ENCODE measurements at regions not wholly inside any gene's neighbourhood (a gene's known extent, or its start where the extent isn't known, plus 50 kb on each side); places are given as distances from the start of the nearest gene placed in this dataset.
A peak's percentile ranks its signal among the peaks of the same experiment; 100 is the strongest.
"Not testable (repeated sequence)": the region's sequence is repeated elsewhere in the genome, so short reads cannot be mapped to it uniquely, and the experiment has no call there.

DNA sequence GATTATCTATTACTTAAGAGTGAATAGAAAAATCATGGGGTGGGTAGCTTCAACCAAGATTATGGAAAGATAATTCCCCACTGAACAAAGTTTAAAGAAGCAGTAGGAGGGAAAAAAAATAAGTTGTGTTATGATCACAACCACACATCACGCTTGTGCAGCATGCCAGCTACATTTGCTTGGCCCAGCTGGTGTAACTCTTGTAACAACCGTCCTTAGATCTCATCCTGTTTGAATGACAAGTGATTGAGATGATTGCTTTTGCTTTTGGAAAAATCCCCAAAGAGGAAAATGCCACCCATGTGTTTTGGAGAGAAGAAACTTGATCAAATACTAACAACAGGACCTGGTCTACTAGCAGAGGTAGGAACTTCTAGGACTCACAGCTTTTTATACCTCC is 107.6 kb upstream of the KIF2A start:
- no peak for DNase-seq

DNA sequence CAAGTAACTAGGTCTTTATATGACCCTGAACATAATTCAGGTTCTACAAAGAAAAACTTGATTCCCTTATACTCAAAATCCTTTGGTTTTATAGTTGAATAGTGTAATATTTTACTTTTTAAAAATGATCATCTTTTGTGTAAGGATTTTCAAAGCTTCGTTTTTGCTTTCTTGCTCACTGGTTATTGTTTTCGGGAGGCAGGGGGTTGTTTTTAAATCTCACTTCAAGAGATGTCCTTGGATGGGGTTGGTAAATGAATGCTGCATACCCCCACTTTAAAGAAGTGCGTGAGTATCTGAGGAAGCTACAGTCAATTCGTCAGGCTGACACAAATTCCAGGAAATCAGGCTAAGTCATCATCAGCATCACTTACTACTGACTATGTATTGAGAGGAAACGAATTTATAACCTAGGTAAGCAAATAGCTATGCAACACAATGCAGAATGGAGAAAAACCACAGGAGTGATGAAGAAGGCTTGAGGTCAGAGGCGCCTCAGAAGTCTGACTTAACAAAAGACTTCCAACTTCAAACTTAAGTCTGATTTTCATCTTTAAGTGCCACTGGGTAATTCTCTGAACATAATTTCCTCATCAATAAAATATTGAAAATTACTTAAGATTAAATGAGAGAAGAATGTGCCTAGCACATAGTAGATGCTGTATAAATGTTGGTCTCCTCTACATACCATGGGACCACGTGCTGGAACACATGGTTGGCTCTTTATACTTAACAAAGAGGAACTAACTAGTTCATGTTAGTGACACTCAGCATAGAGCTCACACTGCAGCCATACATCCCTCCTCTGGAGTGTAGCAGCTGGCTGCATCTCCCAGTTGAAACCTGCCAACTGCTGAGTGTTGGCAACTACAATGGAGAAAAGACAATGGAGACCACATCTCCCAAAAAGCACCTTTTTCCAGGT is 106.0 kb upstream of the KIF2A start:
- no peak for DNase-seq

DNA sequence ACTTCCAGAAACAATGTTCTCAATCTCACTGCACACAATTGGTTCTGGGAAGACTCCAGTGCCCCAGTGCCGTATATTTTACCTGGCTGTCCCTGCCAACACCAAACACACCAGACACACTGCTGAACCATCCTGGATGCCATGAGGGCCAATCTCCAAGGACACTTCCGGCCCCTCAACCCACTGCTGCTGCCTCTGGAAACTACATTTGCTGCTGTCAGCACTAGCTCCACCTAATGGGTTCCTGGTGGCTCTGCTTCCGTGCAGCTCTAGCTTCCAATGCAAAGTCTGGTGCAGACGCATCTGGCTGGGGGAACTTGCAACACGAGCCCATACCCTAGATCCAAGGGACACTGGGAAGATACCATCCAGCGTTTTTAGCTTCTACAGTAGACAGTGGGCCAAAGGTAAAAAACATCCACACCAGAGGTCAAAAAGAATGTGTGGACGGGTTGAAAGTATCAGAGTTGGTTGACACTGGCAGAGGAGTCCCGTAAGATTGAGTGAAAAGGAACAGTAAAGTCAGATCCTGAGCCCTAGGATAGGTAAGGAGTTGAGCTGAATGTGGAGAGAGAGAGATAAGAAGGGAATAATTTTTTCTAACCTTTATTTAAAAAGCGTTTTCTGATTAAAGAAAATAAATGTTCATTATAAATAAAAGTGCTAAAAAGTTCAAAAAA is 99.7 kb upstream of the KIF2A start:
- no peak for DNase-seq

DNA sequence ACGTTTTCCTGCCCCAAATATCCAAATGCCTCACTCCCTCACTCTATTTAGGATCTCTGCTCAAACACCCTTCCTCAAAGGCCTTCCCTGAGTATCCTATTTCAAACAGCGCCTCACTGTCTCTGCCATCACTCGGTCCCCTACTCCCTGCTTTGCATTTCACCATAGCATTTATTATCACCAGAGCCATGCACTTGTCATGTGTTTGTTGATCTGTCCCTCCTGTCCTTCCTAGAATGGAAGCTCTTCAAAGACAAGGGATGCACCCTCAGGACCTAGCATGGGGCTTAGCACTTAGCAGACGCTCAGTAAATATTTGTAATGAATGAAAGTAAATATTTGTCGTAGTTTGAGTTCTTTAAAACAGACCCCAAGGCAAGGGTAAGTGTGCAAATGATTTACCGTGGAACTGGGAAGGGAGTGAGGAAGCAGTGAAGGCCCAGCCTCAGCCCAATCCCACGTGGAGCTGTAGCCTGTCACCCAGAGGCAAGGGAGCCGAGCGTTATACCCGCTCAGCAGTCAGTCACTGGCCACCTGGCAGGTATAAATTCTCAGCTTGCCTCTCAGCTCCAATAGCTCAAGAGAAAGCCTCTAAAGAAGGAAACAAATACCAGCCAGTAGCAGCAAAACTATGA is 97.7 kb upstream of the KIF2A start:
- DNase-seq: no peak

DNA sequence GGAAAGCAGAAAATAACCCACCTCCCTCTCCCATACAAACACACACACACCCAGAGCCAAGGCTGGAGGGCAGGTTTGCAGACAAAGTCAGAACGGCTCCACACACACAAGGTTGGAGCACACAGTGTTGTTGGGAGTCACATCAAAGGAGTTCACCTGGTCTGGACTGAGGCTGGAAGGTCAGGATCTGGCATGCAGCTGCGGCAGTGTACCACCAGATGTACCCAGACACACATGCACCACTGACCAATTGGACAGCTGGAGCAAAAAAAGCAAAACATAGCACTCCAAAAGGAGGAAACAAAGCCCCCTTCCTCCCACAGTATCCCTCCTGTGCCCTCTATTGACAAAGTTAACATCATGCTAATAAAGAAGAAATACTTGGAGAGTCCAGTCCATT is 94.6 kb upstream of the KIF2A start:
- no peak for DNase-seq

DNA sequence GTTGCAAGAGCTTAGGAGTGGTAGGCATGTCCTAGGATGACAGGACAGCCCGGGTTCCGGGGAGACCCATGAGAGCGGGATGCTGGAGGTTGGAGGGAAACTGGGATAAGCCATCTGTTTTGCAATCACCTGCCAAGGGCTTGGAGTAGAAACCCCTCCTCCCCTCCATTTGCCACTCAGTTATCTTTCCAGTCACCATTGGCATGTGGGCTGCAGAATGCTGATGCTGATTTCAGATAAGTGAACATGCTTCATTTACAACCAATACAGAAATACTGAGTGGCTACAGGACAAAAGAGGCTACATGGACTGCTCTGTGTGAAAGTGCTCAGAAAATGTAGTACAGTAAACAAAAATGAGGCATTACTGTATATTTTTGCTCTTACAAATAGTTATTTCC is 93.4 kb upstream of the KIF2A start:
- DNase-seq: no peak

DNA sequence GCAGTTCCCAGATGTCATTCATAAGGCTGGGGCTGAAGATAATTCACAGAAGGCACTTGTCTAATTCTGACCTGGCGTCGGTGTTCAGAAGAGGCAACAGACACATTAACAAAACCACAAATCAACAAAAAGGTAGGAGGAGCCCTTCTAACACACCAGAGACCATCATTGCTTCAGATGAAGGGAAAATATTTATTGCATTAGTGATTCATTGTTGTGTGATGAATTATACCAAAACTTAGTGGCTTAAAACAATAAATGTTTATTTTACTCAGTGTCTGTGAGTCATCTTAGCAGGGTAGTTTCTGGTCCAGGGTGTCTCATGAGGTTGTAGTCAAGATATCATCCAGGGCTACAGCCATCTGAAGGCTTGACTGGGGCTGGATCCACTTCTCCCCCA is 91.3 kb upstream of the KIF2A start:
- no peak for DNase-seq

DNA sequence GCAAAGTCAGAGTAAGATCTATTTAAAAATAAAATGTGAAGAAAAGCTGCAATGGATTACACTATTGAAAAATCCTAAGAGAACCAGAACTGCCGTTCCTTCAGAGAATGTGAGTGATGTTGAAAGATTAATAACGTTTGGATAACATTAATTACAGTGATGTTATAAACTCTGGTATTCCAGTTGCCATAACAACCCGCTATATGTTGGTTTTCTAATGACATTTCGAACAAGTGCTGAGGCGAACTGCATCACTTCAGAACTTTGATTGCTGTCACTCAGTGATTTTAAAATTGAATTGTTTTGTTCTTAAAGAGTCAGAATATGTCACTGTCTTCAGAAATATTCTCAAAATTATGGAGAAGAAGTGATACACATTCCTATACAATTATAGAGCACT is 89.4 kb upstream of the KIF2A start:
- not testable (repeated sequence) for DNase-seq

DNA sequence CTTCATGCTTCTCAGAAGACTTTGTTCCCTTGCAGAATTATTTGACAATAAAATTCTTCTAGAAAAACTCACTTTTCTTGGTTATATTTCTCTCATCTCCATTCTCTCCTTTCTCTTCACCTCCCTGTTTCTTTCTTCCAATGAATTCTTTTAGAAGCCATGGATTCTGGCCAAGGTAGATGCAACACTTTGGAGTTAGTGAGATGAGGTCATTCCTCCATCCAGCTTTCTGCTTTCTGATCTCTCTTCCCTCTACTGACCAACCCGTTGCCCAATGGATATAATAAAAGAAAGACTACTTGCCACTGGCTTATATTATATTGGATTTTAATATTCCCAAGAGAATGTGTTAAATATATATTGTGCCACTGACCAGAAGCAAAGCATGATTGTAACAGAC is 88.9 kb upstream of the KIF2A start:
- DNase-seq: not testable (repeated sequence)

DNA sequence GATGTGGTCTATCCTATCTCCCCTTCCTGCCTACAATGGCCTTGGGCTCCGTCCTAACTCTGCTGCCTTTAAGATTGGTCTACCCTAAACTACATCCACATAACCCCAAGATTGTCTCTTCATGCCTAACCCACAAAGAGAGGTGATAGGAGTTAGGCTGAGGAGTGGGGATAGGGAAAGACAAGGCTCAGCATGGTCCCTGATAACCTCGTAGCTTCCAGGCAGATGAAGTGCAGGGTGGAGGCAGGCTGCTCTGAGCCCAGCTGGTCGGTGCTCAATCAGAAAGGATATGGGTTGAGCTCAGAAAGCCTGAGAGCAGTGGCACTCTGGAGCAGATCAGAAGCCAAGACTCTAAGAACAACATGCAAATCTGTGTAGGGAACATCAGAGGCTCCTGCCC is 87.1 kb upstream of the KIF2A start:
- DNase-seq: not testable (repeated sequence)

DNA sequence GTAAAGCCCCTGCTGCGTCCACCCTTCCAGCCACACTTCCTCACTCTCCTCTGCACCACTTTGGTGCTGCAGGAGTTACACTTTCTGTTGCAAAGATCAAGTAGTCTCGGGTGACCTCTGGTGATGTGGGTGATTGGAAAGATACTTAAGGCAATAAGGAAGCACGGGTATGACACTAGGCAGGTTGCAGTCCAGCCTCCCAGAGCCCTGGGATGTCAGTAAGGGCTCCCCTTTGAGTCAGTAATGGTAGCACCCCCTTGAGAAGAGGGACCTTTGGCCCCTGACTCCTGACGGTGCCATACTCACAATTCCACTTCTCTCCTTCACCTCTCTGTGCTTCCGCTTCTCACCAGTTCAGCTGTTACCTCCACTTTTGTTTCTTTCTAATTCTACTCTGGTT is 84.1 kb upstream of the KIF2A start:
- DNase-seq: not testable (repeated sequence)

DNA sequence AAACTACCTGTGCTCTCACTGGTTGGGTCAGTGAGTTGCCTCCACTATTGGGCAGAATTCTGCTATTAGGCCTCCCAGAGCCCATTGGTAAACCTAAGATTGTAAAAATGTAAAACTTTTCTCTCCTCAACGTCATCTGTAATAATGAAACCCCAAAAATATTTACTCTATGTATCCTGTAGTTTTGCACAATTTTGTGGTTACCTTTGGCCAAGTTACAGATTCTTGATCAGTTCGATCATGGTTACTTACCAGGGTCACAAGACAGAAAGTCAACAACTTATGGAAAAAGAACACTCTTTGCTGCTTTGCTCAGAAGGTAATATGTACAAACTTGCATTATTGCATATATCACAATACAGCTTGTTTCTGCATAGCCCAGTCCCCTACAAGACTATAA is 83.7 kb upstream of the KIF2A start:
- not testable (repeated sequence) for DNase-seq

DNA sequence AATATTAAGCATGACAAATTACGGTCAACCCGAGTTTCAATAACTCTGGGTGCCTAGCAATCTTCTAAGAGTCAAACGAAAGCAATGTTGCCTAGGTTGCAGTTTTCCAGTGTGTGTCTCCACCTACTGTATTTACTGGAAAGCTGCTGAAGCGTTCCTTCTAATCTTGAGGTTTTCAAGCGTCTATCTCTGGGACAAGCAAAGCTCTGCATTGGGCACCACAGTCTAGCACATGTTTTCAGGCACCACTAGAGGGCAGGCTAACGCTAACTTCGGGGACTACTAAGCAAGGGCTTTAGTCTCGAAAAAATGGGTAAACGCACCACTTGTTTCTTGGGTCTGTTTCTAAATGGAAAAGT is 82.7 kb upstream of the KIF2A start:
- peak; percentile 59 to 67 for DNase-seq

DNA sequence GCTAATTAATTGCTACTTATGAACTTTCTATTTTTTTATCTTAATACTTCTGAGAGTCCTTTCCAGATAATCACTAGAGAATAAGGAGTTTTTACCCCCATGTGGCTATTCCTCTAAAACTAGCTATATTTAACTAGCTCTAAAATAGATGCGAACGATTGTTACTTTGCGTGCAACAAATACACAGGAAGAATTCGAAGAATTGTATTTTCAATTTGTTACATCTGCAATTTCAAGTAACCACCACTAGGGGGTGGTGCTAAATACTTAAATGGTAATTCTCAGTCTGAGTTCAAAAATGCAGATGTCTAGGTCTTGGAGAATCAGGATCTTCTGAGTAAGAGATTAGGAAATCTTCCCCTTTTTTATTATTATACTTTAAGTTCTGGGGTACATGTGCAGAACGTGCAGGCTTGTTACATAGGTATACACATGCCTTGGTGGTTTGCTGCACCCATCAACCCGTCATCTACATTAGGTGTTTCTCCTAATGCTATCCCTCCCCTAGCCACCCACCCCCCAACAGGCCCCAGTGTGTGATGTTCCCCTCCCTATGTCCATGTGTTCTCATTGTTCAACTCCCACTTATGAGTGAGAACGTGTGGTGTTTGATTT is 80.9 kb upstream of the KIF2A start:
- not testable (repeated sequence) for DNase-seq

DNA sequence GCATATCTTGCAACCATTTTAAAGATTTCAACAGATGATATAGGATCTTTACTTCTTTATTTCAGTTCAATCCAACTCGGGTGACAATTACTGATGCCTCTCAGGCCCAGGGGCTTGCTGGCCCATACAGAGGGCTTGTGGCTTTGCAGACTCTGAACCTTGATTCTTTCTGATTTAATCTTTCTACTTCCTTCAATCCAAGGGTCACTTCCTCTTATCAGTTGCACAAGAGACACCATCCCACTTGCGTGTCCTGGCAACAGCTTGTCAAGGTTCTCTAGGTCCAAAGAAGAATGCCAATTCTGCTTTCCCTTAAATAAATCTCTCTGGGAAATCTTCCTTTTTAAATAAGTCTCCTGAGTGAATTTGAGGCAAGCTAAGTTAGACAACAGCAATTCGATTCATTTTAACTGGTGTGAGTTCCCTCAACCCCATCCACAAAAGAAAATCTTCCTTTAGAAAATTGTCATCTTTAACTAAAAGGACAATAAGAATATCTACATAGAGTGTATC is 75.1 kb upstream of the KIF2A start:
- not testable (repeated sequence) for DNase-seq

DNA sequence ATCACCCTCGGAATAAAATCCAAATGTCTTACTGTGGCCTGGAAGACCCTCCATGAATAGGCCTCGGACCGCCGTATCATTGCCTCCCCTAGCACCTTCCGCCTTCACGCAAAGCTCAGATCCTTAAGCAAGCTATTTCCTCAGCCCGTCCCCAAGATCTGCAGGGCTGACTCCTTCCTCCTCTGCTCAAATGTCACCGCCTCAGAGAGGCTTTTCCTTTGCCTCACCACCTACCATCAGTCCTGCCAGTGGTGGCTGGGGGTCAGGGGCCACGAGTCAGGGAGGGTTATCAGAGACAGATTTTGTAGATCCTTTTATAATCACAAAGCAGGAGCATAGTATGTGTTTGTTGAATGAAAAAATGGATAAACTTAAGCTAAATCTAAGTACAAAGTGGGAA is 74.4 kb upstream of the KIF2A start:
- no peak for DNase-seq

DNA sequence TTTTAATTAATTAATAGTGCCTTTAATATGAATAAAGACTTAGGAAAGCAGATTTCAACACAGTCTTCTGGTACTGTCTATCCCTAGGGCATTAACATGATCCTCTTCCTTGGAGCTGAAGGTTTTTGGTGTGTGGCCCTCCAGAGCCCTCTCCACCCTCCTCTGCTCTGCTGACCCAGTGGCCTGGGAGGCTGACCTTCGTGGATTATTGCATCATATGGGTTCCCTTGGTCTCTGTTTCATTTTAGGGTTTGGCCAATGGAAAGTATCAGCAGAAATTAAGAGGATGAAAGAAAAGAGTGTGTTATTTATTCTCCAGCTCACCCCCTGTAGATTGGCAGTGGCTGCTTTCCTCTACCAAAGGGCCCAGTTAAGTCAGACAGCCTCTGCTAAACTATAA is 73.8 kb upstream of the KIF2A start:
- DNase-seq: not testable (repeated sequence)

DNA sequence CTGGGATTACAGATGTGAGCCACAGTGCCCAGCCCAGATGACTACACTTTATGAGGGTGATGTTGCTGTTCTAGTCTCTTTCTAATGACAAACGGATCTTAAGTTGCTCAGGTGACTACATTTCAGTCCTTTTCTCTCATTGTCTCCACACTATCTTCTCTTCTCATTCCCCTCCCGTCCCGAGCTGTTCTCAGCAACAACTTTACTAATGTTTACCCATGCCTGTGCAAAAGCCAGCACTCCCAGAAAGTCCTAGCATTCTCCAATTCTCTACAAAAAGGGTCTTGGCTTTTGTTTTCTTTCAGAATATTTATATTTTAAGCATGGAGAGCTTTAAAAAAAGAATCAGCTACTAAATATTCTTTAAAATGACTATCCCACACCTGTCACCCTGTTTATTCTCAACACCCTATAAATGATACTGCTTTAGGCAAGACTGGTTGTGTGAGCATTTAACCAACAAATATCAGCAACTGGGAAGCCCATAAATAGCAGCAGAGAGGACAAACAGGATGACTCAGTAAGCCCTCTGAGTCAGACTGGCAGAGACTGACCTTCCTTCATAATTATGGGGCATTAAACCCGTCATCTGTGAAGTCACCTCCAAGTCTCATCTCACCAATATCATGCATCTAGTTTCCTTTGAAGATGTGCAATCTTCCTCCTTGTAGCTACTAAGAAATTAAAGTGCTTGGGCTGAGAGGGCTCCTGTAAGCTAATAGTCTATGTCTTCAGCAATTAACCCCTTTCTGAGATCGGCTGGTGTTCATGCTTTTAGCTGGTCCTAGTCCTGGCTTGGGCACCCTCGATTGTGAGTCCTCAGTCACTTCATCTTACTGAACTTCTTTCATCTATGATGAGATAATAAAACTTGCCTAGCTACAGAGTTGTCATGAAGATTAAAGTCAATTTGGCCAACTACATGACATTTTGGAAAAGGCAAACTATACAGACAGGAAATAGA is 72.6 kb upstream of the KIF2A start:
- not testable (repeated sequence) for DNase-seq

DNA sequence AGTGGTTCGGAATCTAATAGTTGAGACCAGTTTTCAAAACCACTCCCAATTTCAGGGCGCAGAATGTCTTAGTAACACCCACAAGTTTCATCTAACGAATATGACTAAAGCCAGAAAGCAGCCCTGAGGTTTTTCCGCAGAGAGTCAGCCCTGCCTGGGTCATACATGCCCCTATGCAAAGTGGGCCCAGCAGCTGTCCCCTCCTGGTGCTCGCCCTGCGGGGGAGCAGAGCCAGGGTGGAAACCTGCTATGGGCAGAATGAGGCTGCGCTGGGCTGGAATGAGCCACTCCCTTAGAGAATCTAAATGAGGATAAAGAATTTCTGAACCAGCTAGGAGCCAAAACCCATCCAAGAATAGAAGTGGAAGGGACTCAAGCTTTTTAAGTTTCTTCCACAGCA is 69.4 kb upstream of the KIF2A start:
- DNase-seq: peak; percentile 32

DNA sequence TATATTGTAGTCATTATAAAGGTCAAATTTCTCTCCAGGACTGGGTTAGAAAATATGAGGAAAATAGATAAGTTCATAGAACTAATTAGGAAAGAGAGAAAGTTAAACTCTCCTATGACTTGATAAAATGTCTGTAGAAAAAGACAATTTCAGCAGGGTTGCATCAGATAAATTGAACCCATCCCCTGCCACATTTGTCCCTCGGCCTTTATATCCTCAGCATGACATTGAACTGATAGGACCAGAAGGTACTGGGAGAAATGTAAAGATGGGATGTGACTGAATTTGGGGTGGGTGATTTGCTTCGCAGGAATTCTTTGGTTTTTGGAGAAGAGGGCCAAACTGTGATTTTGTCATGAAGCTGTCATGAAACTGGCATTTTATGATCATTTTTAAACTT is 68.1 kb upstream of the KIF2A start:
- DNase-seq: not testable (repeated sequence)

DNA sequence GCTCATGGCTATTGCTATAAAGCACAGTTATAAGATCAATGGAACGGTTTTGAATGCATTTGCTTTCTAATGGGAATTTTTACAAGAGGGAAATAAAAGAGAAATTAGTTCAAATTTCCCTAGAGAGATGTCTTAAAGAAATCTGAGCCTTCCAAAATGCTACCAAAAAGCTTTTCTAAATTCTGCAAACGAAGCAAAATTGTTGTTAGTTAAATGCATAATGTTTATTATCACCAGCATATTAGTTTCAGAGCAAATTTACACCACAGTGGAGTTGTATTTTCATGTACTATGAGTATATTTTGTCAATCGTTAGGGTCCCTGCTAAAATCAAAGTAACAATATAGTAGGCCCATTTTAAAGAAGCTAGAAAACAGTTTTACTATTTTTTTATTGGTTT is 67.4 kb upstream of the KIF2A start:
- not testable (repeated sequence) for DNase-seq

DNA sequence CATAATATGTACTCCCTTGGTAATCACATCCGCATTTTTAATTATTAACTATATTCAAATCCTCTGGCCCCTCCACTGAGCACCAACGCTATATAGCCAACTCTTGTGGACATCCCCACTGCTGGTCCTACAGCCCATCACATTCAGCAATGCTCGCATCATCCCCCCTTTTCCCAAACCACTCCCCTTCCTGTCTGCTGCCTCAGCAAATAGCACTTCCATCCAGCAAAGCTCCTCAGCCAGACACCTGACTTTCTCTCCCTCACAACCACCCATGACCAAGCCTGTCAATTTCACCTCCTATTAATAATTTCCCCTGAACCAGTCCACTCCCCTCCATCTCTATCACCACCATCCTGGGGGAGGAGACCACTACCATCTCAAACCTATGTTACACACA is 65.5 kb upstream of the KIF2A start:
- DNase-seq: not testable (repeated sequence)
